PC-9 (cell line): ENCODE measurements at regions not wholly inside any gene's neighbourhood (a gene's known extent, or its start where the extent isn't known, plus 50 kb on each side); places are given as distances from the start of the nearest gene placed in this dataset.

Experiments
- EZH2 ChIP-seq: fragments of 200-600 bp; sonication (generic); IDR thresholded peaks from 2 replicates; pipeline ENCODE4 v1.8.0; 2017; ENCODE audit warnings: antibody characterized with exemption, low read depth
- TF ChIP-seq, protein P1 (sequence below): fragments of 200-600 bp; sonication (generic); conservative IDR thresholded peaks from 2 replicates; pipeline ENCODE4 v1.6.1; 2017; ENCODE audit warnings: mixed run types, antibody characterized with exemption, mild to moderate bottlenecking, moderate library complexity

DNA sequence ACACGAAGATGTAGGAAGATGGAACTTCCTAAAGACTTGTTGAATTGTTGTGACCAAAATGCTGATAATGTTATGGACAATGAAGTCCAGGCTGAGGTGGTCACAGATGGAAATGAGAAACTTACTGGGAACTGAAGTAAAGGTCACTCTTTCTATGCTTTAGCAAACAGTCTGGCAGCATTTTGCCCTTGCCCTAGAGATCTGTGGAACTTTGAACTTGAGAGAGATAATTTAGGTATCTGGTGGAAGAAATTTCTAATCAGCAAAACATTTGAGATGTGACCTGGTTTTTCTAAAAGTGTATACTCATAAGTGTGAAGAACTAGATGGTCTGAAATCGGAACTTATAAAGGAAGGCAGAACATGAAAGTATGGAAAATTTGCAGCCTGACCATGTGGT, 1785.9 kb downstream of the PCDH7 start:
- TF ChIP-seq, protein P1, sequence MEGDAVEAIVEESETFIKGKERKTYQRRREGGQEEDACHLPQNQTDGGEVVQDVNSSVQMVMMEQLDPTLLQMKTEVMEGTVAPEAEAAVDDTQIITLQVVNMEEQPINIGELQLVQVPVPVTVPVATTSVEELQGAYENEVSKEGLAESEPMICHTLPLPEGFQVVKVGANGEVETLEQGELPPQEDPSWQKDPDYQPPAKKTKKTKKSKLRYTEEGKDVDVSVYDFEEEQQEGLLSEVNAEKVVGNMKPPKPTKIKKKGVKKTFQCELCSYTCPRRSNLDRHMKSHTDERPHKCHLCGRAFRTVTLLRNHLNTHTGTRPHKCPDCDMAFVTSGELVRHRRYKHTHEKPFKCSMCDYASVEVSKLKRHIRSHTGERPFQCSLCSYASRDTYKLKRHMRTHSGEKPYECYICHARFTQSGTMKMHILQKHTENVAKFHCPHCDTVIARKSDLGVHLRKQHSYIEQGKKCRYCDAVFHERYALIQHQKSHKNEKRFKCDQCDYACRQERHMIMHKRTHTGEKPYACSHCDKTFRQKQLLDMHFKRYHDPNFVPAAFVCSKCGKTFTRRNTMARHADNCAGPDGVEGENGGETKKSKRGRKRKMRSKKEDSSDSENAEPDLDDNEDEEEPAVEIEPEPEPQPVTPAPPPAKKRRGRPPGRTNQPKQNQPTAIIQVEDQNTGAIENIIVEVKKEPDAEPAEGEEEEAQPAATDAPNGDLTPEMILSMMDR = no peak
- TF ChIP-seq EZH2 = no peak
